GM06990 (cell line): ENCODE measurements at regions not wholly inside any gene's neighbourhood (a gene's known extent, or its start where the extent isn't known, plus 50 kb on each side); places are given as distances from the start of the nearest gene placed in this dataset.

ENCODE experiments used
- DNase-seq: peaks from one replicate; pipeline ENCODE4 v3.0.0-alpha.2; 2011; ENCODE audit not compliant: insufficient read length; ENCODE audit errors: extremely low read depth
- H3K27me3 ChIP-seq: replicated peaks from 2 replicates; pipeline ENCODE4 v1.6.0; 2011; ENCODE audit warnings: low read length; ENCODE audit not compliant: control insufficient read depth, insufficient read depth
- H3K36me3 ChIP-seq: 2 replicates; pipeline ENCODE4 v1.5.1; 2011; ENCODE audit warnings: low read length; ENCODE audit not compliant: control insufficient read depth, insufficient read depth
- H3K4me3 ChIP-seq: replicated peaks from 2 replicates; pipeline ENCODE4 v1.5.1; 2011; ENCODE audit warnings: low read depth, mild to moderate bottlenecking, control low read depth, low read length
- TF ChIP-seq, protein P1 (sequence below): IDR thresholded peaks from 2 replicates; pipeline ENCODE4 v1.5.1; 2011; ENCODE audit warnings: low read length, control low read depth, mild to moderate bottlenecking, inconsistent platforms; ENCODE audit not compliant: insufficient read depth, poor library complexity, severe bottlenecking

GRCh38 chr20:40488401-40488800 lies 200.6 kb downstream of the MAFB start:
- Histone ChIP-seq H3K4me3 (no peak overlapping the region), H3K36me3 (no peaks in the 10 kb centered on the region), H3K27me3 (no peaks in the 10 kb centered on the region)
- no peak for DNase-seq
- TF ChIP-seq, protein P1, sequence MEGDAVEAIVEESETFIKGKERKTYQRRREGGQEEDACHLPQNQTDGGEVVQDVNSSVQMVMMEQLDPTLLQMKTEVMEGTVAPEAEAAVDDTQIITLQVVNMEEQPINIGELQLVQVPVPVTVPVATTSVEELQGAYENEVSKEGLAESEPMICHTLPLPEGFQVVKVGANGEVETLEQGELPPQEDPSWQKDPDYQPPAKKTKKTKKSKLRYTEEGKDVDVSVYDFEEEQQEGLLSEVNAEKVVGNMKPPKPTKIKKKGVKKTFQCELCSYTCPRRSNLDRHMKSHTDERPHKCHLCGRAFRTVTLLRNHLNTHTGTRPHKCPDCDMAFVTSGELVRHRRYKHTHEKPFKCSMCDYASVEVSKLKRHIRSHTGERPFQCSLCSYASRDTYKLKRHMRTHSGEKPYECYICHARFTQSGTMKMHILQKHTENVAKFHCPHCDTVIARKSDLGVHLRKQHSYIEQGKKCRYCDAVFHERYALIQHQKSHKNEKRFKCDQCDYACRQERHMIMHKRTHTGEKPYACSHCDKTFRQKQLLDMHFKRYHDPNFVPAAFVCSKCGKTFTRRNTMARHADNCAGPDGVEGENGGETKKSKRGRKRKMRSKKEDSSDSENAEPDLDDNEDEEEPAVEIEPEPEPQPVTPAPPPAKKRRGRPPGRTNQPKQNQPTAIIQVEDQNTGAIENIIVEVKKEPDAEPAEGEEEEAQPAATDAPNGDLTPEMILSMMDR: no peak

DNA sequence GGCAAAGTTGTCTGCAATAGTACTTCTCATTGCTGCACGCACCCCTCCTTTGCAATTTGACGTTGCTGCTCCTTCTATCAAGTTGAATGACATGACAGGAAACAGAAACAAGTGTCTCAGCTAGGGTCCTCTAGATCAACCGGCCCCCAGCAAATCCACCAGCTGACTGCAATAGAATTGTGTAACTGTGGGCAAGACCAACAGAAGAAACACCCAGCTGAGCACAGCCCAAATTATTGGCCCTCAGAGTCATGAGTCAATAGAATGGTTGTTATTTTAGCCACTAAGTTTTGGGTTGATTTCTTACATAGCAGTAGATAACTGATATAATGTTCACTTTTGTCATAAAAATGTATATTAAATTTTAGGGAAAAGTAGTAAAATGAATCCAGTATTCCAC lies 202.7 kb downstream of the MAFB start:
- Histone ChIP-seq H3K27me3 (no peaks in the 10 kb centered on the region), H3K36me3 (no peaks in the 10 kb centered on the region), H3K4me3 (no peak overlapping the region)
- DNase-seq: no peak
- TF ChIP-seq, protein P1: no peak

- Histone ChIP-seq H3K27me3 (no peaks in the 10 kb centered on the region), H3K4me3 (no peak overlapping the region), H3K36me3 (no peaks in the 10 kb centered on the region)
- TF ChIP-seq, protein P1: no peak
- no peak for DNase-seq
Observed at GRCh38 chr20:40481743-40482458, 207.1 kb downstream of the MAFB start.

- Histone ChIP-seq H3K27me3 (no peaks in the 10 kb centered on the region), H3K36me3 (no peaks in the 10 kb centered on the region), H3K4me3 (no peak overlapping the region)
- TF ChIP-seq, protein P1: no peak
- no peak for DNase-seq
Observed at GRCh38 chr20:40481337-40481736, 207.7 kb downstream of the MAFB start.

- Histone ChIP-seq H3K36me3 (no peaks in the 10 kb centered on the region), H3K27me3 (no peaks in the 10 kb centered on the region), H3K4me3 (no peak overlapping the region)
- no peak for DNase-seq
- TF ChIP-seq, protein P1: no peak
Observed at GRCh38 chr20:40477805-40478204, 211.2 kb downstream of the MAFB start.

- no peak for DNase-seq
- TF ChIP-seq, protein P1: no peak
- Histone ChIP-seq H3K36me3 (no peaks in the 10 kb centered on the region), H3K27me3 (no peaks in the 10 kb centered on the region), H3K4me3 (no peak overlapping the region)
Observed at GRCh38 chr20:40476461-40476860, 212.6 kb downstream of the MAFB start.
